Coronary artery (tissue), 2 donors: ENCODE measurements at regions not wholly inside any gene's neighbourhood (a gene's known extent, or its start where the extent isn't known, plus 50 kb on each side); places are given as distances from the start of the nearest gene placed in this dataset.

Source experiments
- DNase-seq: peaks from one replicate; pipeline ENCODE4 v3.0.0-alpha.2; 2017; ENCODE audit warnings: low spot score
- H3K27ac ChIP-seq, 2 donors: fragments of 200-600 bp; sonication (generic); one replicate each; pipeline ENCODE4 v1.5.1; 2016 to 2019
- H3K4me3 ChIP-seq: fragments of 200-600 bp; sonication (generic); 2 replicates; pipeline ENCODE4 v1.5.1; 2016; ENCODE audit warnings: mild to moderate bottlenecking, moderate library complexity
- TF ChIP-seq, protein P1 (sequence below): fragments of 200-600 bp; sonication (generic); IDR thresholded peaks from one replicate; pipeline ENCODE4 v1.5.1; 2019; ENCODE audit warnings: antibody characterized with exemption

DNA sequence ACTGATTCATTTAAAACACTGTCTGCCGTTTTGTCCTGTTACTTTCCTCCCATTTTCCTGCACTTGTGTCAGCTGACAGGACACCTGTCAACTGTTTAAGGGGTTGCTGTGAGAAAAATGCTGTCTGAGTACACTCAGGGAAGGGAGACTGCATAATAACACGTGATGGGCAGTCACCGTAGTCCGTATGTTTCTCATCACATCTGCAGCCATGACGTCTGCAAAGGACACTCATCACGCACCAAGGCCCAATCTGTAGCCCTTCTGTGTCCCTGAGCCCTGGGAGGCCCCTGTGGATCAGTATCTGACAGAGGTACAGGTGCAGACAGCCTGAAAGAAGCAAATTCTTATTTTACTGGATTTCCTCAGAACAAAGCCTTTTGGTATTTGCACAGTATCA is 396.3 kb downstream of the YTHDC2 start:
- TF ChIP-seq, protein P1, sequence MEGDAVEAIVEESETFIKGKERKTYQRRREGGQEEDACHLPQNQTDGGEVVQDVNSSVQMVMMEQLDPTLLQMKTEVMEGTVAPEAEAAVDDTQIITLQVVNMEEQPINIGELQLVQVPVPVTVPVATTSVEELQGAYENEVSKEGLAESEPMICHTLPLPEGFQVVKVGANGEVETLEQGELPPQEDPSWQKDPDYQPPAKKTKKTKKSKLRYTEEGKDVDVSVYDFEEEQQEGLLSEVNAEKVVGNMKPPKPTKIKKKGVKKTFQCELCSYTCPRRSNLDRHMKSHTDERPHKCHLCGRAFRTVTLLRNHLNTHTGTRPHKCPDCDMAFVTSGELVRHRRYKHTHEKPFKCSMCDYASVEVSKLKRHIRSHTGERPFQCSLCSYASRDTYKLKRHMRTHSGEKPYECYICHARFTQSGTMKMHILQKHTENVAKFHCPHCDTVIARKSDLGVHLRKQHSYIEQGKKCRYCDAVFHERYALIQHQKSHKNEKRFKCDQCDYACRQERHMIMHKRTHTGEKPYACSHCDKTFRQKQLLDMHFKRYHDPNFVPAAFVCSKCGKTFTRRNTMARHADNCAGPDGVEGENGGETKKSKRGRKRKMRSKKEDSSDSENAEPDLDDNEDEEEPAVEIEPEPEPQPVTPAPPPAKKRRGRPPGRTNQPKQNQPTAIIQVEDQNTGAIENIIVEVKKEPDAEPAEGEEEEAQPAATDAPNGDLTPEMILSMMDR = no peak
- DNase-seq = no peak
- H3K4me3 ChIP-seq = no peak overlapping the region
- H3K27ac ChIP-seq = no peak overlapping the region

DNA sequence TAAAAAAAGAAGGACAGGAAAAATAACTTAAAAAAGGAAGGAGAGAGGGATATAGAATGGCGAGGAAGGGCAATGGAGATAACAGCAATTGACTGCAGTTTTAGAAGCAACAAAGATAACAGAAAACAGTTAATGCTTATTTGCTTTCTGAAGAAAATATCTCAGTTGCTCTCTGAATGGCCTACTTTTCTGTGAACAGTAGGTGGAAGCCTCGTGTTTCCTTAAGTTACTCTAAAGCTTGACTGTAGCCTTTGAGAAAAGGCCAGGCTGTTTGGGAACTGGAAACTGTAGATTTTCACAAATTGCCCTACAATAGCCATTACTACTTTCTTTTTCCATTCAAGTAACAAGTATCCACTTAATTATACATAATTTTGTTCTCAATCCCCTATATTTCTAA is 404.5 kb downstream of the YTHDC2 start:
- TF ChIP-seq, protein P1 = no peak
- H3K27ac ChIP-seq = no peak overlapping the region
- DNase-seq = no peak
- no peak overlapping the region for H3K4me3 ChIP-seq

DNA sequence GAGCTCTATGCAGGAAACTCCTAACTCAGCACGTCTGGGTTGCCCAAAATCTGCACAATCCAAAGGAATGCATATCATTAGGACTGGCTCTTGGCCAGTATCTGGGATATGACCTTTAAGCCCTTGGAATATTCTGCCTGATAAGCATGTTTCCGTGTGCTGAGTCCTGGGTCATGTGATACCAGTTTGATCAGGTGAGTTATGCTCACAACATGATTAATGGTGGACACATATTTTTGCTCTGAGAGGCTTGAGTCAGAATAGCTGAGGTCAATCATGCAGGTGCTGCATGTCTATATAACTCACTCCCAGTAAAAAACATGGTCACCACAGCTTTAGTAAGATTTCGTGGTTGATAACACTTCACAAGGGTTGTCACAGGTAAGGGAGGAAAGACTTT is 408.8 kb downstream of the YTHDC2 start:
- Histone ChIP-seq H3K4me3 (no peak overlapping the region), H3K27ac (no peak overlapping the region)
- no peak for DNase-seq
- TF ChIP-seq, protein P1 = no peak

DNA sequence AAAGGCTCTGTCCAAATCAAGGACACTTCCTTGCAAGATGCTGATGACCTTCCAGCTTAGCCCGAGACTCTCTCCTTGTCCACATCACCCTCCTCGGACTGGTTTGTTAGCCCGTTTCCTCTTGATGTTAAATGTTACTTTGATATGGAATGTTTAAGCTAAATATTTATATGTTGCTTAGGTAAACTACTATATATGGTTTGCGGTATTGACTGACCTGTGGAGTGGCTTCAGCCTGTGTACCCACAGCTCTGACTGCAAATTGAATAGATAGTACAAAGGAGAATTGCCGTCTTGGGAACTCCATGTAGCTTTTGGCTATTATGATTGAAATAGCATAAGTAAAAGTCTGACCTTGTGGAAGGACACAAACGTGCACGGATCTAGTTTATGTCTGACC is 422.0 kb downstream of the YTHDC2 start:
- no peak for DNase-seq
- TF ChIP-seq, protein P1 = no peak
- no peak overlapping the region for H3K4me3 ChIP-seq
- no peak overlapping the region for H3K27ac ChIP-seq

DNA sequence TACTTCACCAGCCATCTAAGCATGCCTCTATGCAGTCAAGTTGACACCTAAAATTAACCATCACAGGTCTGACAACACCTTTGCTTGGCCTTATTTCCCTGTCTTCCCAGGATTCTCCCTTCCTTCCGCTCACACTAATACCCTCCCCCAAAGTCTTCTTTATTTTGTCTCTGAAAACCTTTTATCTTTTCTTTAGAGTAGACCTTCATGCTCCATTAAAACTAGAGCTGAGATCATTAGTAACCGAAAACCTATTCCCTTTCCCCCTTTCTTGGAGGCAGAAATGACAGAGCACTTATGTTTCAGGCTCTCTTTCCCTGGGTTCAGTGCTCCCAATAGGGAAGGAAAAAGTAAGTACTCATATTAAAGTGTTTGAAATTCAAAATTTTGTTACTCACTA is 423.8 kb downstream of the YTHDC2 start:
- H3K4me3 ChIP-seq = no peak overlapping the region
- TF ChIP-seq, protein P1 = no peak
- no peak overlapping the region for H3K27ac ChIP-seq
- no peak for DNase-seq

DNA sequence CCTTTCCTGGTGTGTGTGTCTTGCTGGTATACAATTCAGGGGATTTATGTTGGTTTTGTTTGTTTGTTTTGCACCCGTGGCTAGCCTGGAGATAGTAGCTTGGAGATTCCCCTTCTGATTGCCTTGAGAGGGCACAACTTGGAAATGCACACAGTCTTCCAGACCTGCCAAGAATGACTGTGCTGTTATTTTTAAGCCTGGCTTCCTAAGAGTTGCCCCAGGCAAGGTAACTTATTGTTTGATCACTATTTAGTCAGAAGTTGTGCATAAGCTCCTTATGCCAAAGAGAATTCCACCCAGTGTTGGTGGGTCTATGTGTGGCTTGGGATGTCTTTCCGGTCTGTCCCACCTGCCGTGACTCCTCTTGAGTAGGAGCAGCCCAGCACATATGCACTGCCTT is 421.9 kb upstream of the KCNN2 start:
- H3K4me3 ChIP-seq = no peak overlapping the region
- DNase-seq = no peak
- TF ChIP-seq, protein P1 = no peak
- no peak overlapping the region for H3K27ac ChIP-seq

DNA sequence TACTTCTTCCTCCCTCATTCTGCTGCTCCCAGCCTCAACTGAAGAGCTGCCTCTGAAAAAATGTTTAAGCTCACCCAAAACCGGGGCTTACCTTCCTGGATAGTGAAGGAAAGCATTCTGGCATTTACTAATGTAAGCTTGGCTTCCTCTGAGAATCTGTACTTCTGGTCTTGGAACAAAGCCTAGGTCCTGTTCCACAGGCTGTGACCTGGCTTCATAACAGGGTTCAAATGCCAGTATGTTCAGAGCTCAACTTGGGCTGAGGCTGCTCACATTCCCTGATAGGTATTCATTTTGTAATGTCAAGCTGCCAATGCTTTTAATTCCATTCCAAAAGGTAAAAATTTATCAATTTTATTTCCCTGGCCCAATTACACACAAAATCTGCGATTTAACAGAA is 411.7 kb upstream of the KCNN2 start:
- no peak for DNase-seq
- H3K27ac ChIP-seq = no peak overlapping the region
- TF ChIP-seq, protein P1 = no peak

More for the DNA sequence above, 411.7 kb upstream of the KCNN2 start:
- H3K4me3 ChIP-seq = no peak overlapping the region
